Fibroblast of villous mesenchyme (primary cell): ENCODE measurements at regions not wholly inside any gene's neighbourhood (a gene's known extent, or its start where the extent isn't known, plus 50 kb on each side); places are given as distances from the start of the nearest gene placed in this dataset.
A peak's percentile ranks its signal among the peaks of the same experiment; 100 is the strongest.

Source experiments
- DNase-seq: peaks from one replicate; pipeline ENCODE4 v3.0.0-alpha.2; 2010; ENCODE audit warnings: low read depth
- H3K4me3 ChIP-seq: 2 replicates; pipeline ENCODE4 v1.5.1; 2011; ENCODE audit warnings: low read depth, mild to moderate bottlenecking, low read length
- CTCF ChIP-seq: IDR thresholded peaks from 2 replicates; pipeline ENCODE4 v1.5.1; 2012; ENCODE audit warnings: low read depth, mild to moderate bottlenecking, low read length; ENCODE audit not compliant: insufficient read depth

- DNase-seq: no peak
- no peak overlapping the region for H3K4me3 ChIP-seq
- TF ChIP-seq CTCF: no peak
These were observed 124.3 kb downstream of the RASSF9 start for GRCh38 chr12:85711735-85712390.

GRCh38 chr12:85713373-85713772, 122.8 kb downstream of the RASSF9 start:
- H3K4me3 ChIP-seq: no peak overlapping the region
- DNase-seq: peak; percentile 3
- no peak for TF ChIP-seq CTCF

- DNase-seq: no peak
- TF ChIP-seq CTCF: no peak
- H3K4me3 ChIP-seq: no peak overlapping the region
These were observed 121.8 kb downstream of the RASSF9 start for GRCh38 chr12:85714425-85714824.

- no peak for DNase-seq
- TF ChIP-seq CTCF: no peak
These were observed 115.7 kb downstream of the RASSF9 start for GRCh38 chr12:85720308-85721033.

GRCh38 chr12:85725991-85726390, 110.2 kb downstream of the RASSF9 start:
- DNase-seq: no peak
- no peak overlapping the region for H3K4me3 ChIP-seq
- no peak for TF ChIP-seq CTCF

More at GRCh38 chr12:85720308-85721033, 115.7 kb downstream of the RASSF9 start:
- H3K4me3 ChIP-seq: no peak overlapping the region

GRCh38 chr12:85733221-85733840, 102.9 kb downstream of the RASSF9 start:
- no peak overlapping the region for H3K4me3 ChIP-seq
- no peak for TF ChIP-seq CTCF
- peak; percentile 4 for DNase-seq
